ENCODE measurements at regions not wholly inside any gene's neighbourhood (a gene's known extent, or its start where the extent isn't known, plus 50 kb on each side); places are given as distances from the start of the nearest gene placed in this dataset.
A peak's percentile ranks its signal among the peaks of the same experiment; 100 is the strongest.
"Not testable (repeated sequence)": the region's sequence is repeated elsewhere in the genome, so short reads cannot be mapped to it uniquely, and the experiment has no call there.

GRCh38 chr3:101913168-101913567 lies 63.9 kb downstream of the NFKBIZ start:
- no peaks in the 10 kb centered on the region for H3K27me3 ChIP-seq (replicated peaks; ENCODE audit: control insufficient read depth, insufficient read depth, low read length)
- no peaks in the 10 kb centered on the region for H3K36me3 ChIP-seq (ENCODE audit: control insufficient read depth, insufficient read depth, low read length, severe bottlenecking)
- DNase-seq (ENCODE audit: low read depth) = no peak
- no peak overlapping the region for H3K9ac ChIP-seq (ENCODE audit: low read length)
- peaks cover 9% of the 10 kb centered on the region for H3K4me1 ChIP-seq (ENCODE audit: control insufficient read depth, insufficient read depth, low read length)
- H3K9me3 ChIP-seq (ENCODE audit: control insufficient read depth, low read length) = no peaks in the 10 kb centered on the region
- no peak overlapping the region for H3K4me3 ChIP-seq (ENCODE audit: low read length)

- not testable (repeated sequence) for H3K27me3 ChIP-seq (replicated peaks; ENCODE audit: control insufficient read depth, insufficient read depth, low read length); H3K9me3 ChIP-seq (ENCODE audit: control insufficient read depth, low read length); H3K4me1 ChIP-seq (ENCODE audit: control insufficient read depth, insufficient read depth, low read length); H3K9ac ChIP-seq (ENCODE audit: low read length); H3K36me3 ChIP-seq (ENCODE audit: control insufficient read depth, insufficient read depth, low read length, severe bottlenecking); DNase-seq (ENCODE audit: low read depth); H3K4me3 ChIP-seq (ENCODE audit: low read length)
Measured at GRCh38 chr3:101917761-101918160, 68.4 kb downstream of the NFKBIZ start.

- H3K4me3 ChIP-seq (ENCODE audit: low read length); H3K4me1 ChIP-seq (ENCODE audit: control insufficient read depth, insufficient read depth, low read length); H3K9me3 ChIP-seq (ENCODE audit: control insufficient read depth, low read length); H3K36me3 ChIP-seq (ENCODE audit: control insufficient read depth, insufficient read depth, low read length, severe bottlenecking); H3K27me3 ChIP-seq (replicated peaks; ENCODE audit: control insufficient read depth, insufficient read depth, low read length); DNase-seq (ENCODE audit: low read depth); H3K9ac ChIP-seq (ENCODE audit: low read length): not testable (repeated sequence)
Measured at GRCh38 chr3:101922151-101922725, 72.9 kb downstream of the NFKBIZ start.

GRCh38 chr3:101924621-101925020 lies 75.3 kb downstream of the NFKBIZ start:
- DNase-seq (ENCODE audit: low read depth); H3K36me3 ChIP-seq (ENCODE audit: control insufficient read depth, insufficient read depth, low read length, severe bottlenecking); H3K9me3 ChIP-seq (ENCODE audit: control insufficient read depth, low read length); H3K27me3 ChIP-seq (replicated peaks; ENCODE audit: control insufficient read depth, insufficient read depth, low read length); H3K4me3 ChIP-seq (ENCODE audit: low read length); H3K4me1 ChIP-seq (ENCODE audit: control insufficient read depth, insufficient read depth, low read length); H3K9ac ChIP-seq (ENCODE audit: low read length): not testable (repeated sequence)

GRCh38 chr3:101925124-101925523 lies 75.8 kb downstream of the NFKBIZ start:
- H3K4me1 ChIP-seq (ENCODE audit: control insufficient read depth, insufficient read depth, low read length); DNase-seq (ENCODE audit: low read depth); H3K9ac ChIP-seq (ENCODE audit: low read length); H3K36me3 ChIP-seq (ENCODE audit: control insufficient read depth, insufficient read depth, low read length, severe bottlenecking); H3K9me3 ChIP-seq (ENCODE audit: control insufficient read depth, low read length); H3K27me3 ChIP-seq (replicated peaks; ENCODE audit: control insufficient read depth, insufficient read depth, low read length); H3K4me3 ChIP-seq (ENCODE audit: low read length): not testable (repeated sequence)

- Histone ChIP-seq H3K36me3 (ENCODE audit: control insufficient read depth, insufficient read depth, low read length, severe bottlenecking) (no peaks in the 10 kb centered on the region), H3K9ac (ENCODE audit: low read length) (no peak overlapping the region), H3K27me3 (replicated peaks; ENCODE audit: control insufficient read depth, insufficient read depth, low read length) (no peaks in the 10 kb centered on the region), H3K4me3 (ENCODE audit: low read length) (no peak overlapping the region), H3K4me1 (ENCODE audit: control insufficient read depth, insufficient read depth, low read length) (peaks cover 8% of the 10 kb centered on the region), H3K9me3 (ENCODE audit: control insufficient read depth, low read length) (no peaks in the 10 kb centered on the region)
- DNase-seq (ENCODE audit: low read depth) = no peak
Measured at GRCh38 chr3:101925564-101925963, 76.2 kb downstream of the NFKBIZ start.

- Histone ChIP-seq H3K9me3 (ENCODE audit: control insufficient read depth, low read length) (no peaks in the 10 kb centered on the region), H3K9ac (ENCODE audit: low read length) (no peak overlapping the region), H3K36me3 (ENCODE audit: control insufficient read depth, insufficient read depth, low read length, severe bottlenecking) (no peaks in the 10 kb centered on the region), H3K4me1 (ENCODE audit: control insufficient read depth, insufficient read depth, low read length) (peaks cover 8% of the 10 kb centered on the region), H3K27me3 (replicated peaks; ENCODE audit: control insufficient read depth, insufficient read depth, low read length) (no peaks in the 10 kb centered on the region), H3K4me3 (ENCODE audit: low read length) (no peak overlapping the region)
- DNase-seq (ENCODE audit: low read depth) = no peak
Measured at GRCh38 chr3:101926594-101927105, 77.3 kb downstream of the NFKBIZ start.

- H3K9me3 ChIP-seq (ENCODE audit: control insufficient read depth, low read length) = no peaks in the 10 kb centered on the region
- H3K36me3 ChIP-seq (ENCODE audit: control insufficient read depth, insufficient read depth, low read length, severe bottlenecking) = no peaks in the 10 kb centered on the region
- DNase-seq (ENCODE audit: low read depth) = peak; percentile 54
Measured at GRCh38 chr3:101928890-101929289, 79.6 kb downstream of the NFKBIZ start.

GRCh38 chr3:101931081-101931480 lies 81.8 kb downstream of the NFKBIZ start:
- Histone ChIP-seq H3K4me1 (ENCODE audit: control insufficient read depth, insufficient read depth, low read length) (peaks cover 8% of the 10 kb centered on the region), H3K27me3 (replicated peaks; ENCODE audit: control insufficient read depth, insufficient read depth, low read length) (no peaks in the 10 kb centered on the region), H3K36me3 (ENCODE audit: control insufficient read depth, insufficient read depth, low read length, severe bottlenecking) (no peaks in the 10 kb centered on the region), H3K9ac (ENCODE audit: low read length) (no peak overlapping the region), H3K4me3 (ENCODE audit: low read length) (no peak overlapping the region), H3K9me3 (ENCODE audit: control insufficient read depth, low read length) (no peaks in the 10 kb centered on the region)
- no peak for DNase-seq (ENCODE audit: low read depth)

More at GRCh38 chr3:101928890-101929289, 79.6 kb downstream of the NFKBIZ start:
- no peaks in the 10 kb centered on the region for H3K27me3 ChIP-seq (replicated peaks; ENCODE audit: control insufficient read depth, insufficient read depth, low read length)
- H3K4me3 ChIP-seq (ENCODE audit: low read length) = no peak overlapping the region
- H3K9ac ChIP-seq (ENCODE audit: low read length) = no peak overlapping the region
- peaks cover 8% of the 10 kb centered on the region for H3K4me1 ChIP-seq (ENCODE audit: control insufficient read depth, insufficient read depth, low read length)

GRCh38 chr3:101932326-101933068 lies 83.2 kb downstream of the NFKBIZ start:
- H3K4me3 ChIP-seq (ENCODE audit: low read length) = no peak overlapping the region
- no peak for DNase-seq (ENCODE audit: low read depth)
- H3K27me3 ChIP-seq (replicated peaks; ENCODE audit: control insufficient read depth, insufficient read depth, low read length) = no peaks in the 10 kb centered on the region
- no peaks in the 10 kb centered on the region for H3K36me3 ChIP-seq (ENCODE audit: control insufficient read depth, insufficient read depth, low read length, severe bottlenecking)
- H3K4me1 ChIP-seq (ENCODE audit: control insufficient read depth, insufficient read depth, low read length) = peaks cover 12% of the 10 kb centered on the region
- no peaks in the 10 kb centered on the region for H3K9me3 ChIP-seq (ENCODE audit: control insufficient read depth, low read length)
- no peak overlapping the region for H3K9ac ChIP-seq (ENCODE audit: low read length)

GRCh38 chr3:101936419-101937356 lies 87.4 kb downstream of the NFKBIZ start:
- no peak overlapping the region for H3K9ac ChIP-seq (ENCODE audit: low read length)
- no peaks in the 10 kb centered on the region for H3K9me3 ChIP-seq (ENCODE audit: control insufficient read depth, low read length)
- H3K4me1 ChIP-seq (ENCODE audit: control insufficient read depth, insufficient read depth, low read length) = peaks cover 38% of the 10 kb centered on the region
- no peaks in the 10 kb centered on the region for H3K36me3 ChIP-seq (ENCODE audit: control insufficient read depth, insufficient read depth, low read length, severe bottlenecking)
- H3K27me3 ChIP-seq (replicated peaks; ENCODE audit: control insufficient read depth, insufficient read depth, low read length) = no peaks in the 10 kb centered on the region
- DNase-seq (ENCODE audit: low read depth) = peak; percentile 88
- H3K4me3 ChIP-seq (ENCODE audit: low read length) = peak overlapping the region; percentile 36

All from adipocyte (in vitro differentiated cells).